GM18505 (cell line): ENCODE measurements at regions not wholly inside any gene's neighbourhood (a gene's known extent, or its start where the extent isn't known, plus 50 kb on each side); places are given as distances from the start of the nearest gene placed in this dataset.

Experiments
- ATAC-seq: cut with Tn5 transposase; IDR thresholded peaks from one replicate; pipeline ENCODE4 v1.9.1; 2021; ENCODE audit not compliant: unreplicated experiment
- POLR2A ChIP-seq: IDR thresholded peaks from 4 replicates; pipeline ENCODE4 v1.6.1; 2011; ENCODE audit warnings: borderline replicate concordance; ENCODE audit not compliant: insufficient read depth, insufficient read length; ENCODE audit errors: extremely low read depth

GRCh38 chr12:93060666-93061472, 131.8 kb upstream of the EEA1 start:
- TF ChIP-seq POLR2A = no peak
- ATAC-seq = peak; percentile 17

- no peak for ATAC-seq
- no peak for TF ChIP-seq POLR2A
Measured at GRCh38 chr12:93061473-93062419, 132.7 kb upstream of the EEA1 start.

GRCh38 chr12:93065896-93066295, 136.8 kb upstream of the EEA1 start:
- no peak for TF ChIP-seq POLR2A
- ATAC-seq = no peak

GRCh38 chr12:93072340-93072739, 143.2 kb upstream of the EEA1 start:
- TF ChIP-seq POLR2A = no peak

GRCh38 chr12:93073324-93073723, 144.2 kb upstream of the EEA1 start:
- TF ChIP-seq POLR2A = no peak
- no peak for ATAC-seq

More at GRCh38 chr12:93072340-93072739, 143.2 kb upstream of the EEA1 start:
- no peak for ATAC-seq

- no peak for ATAC-seq
- TF ChIP-seq POLR2A = no peak
Measured at GRCh38 chr12:93078059-93078458, 149.0 kb upstream of the EEA1 start.

- TF ChIP-seq POLR2A = no peak
Measured at GRCh38 chr12:93078577-93078976, 149.5 kb upstream of the EEA1 start.

GRCh38 chr12:93079271-93079670, 150.2 kb upstream of the EEA1 start:
- no peak for TF ChIP-seq POLR2A
- no peak for ATAC-seq

More at GRCh38 chr12:93078577-93078976, 149.5 kb upstream of the EEA1 start:
- no peak for ATAC-seq

- no peak for TF ChIP-seq POLR2A
Measured at GRCh38 chr12:93079976-93080375, 150.9 kb upstream of the EEA1 start.

GRCh38 chr12:93080452-93080851, 151.4 kb upstream of the EEA1 start:
- TF ChIP-seq POLR2A = no peak

More at GRCh38 chr12:93079976-93080375, 150.9 kb upstream of the EEA1 start:
- ATAC-seq = no peak

GRCh38 chr12:93080994-93081809, 152.1 kb upstream of the EEA1 start:
- ATAC-seq = no peak
- TF ChIP-seq POLR2A = no peak

More at GRCh38 chr12:93080452-93080851, 151.4 kb upstream of the EEA1 start:
- no peak for ATAC-seq

- no peak for ATAC-seq
- no peak for TF ChIP-seq POLR2A
Measured at GRCh38 chr12:93081810-93082165, 152.7 kb upstream of the EEA1 start.
